Aorta (tissue), 5 donors: ENCODE measurements at regions not wholly inside any gene's neighbourhood (a gene's known extent, or its start where the extent isn't known, plus 50 kb on each side); places are given as distances from the start of the nearest gene placed in this dataset.
"Not testable (repeated sequence)": the region's sequence is repeated elsewhere in the genome, so short reads cannot be mapped to it uniquely, and the experiment has no call there.

ENCODE experiments used
- ATAC-seq: fragments of 200-7000 bp; cut with Tn5 transposase; one replicate; pipeline ENCODE4 v1.9.1; 2022; ENCODE audit warnings: moderate library complexity; ENCODE audit not compliant: low FRiP score
- DNase-seq, 2 donors: peaks; one replicate each; pipeline ENCODE4 v3.0.0-alpha.2; 2020
- H3K27ac ChIP-seq, 2 donors: one replicate each; pipeline ENCODE4 v1.5.1; 2013; ENCODE audit warnings: low read length in 2 of 2, mild to moderate bottlenecking in 2 of 2, moderate library complexity in 2 of 2, control low read depth in 1 of 2, inconsistent platforms in 1 of 2, low read depth in 1 of 2
- H3K27me3 ChIP-seq, 2 donors: one replicate each; pipeline ENCODE4 v1.6.1; 2013; ENCODE audit warnings: control low read depth in 1 of 2, low read length in 1 of 2, mild to moderate bottlenecking in 1 of 2, moderate library complexity in 1 of 2; ENCODE audit not compliant: insufficient read depth in 2 of 2, control insufficient read depth in 1 of 2
- H3K36me3 ChIP-seq, 2 donors: one replicate each; pipeline ENCODE4 v1.6.1; 2013; ENCODE audit warnings: control low read depth in 1 of 2, low read length in 1 of 2, mild to moderate bottlenecking in 1 of 2; ENCODE audit not compliant: insufficient read depth in 2 of 2, control insufficient read depth in 1 of 2
- H3K4me1 ChIP-seq, 2 donors: one replicate each; pipeline ENCODE4 v1.6.1; 2013; ENCODE audit warnings: low read length in 2 of 2, control low read depth in 1 of 2, mild to moderate bottlenecking in 1 of 2, moderate library complexity in 1 of 2; ENCODE audit not compliant: insufficient read depth in 2 of 2, control insufficient read depth in 1 of 2
- H3K4me3 ChIP-seq, 2 donors: one replicate each; pipeline ENCODE4 v1.5.1; 2013; ENCODE audit warnings: low read length in 2 of 2, control low read depth in 1 of 2, mild to moderate bottlenecking in 1 of 2
- H3K9me3 ChIP-seq: one replicate; pipeline ENCODE4 v1.6.1; 2013; ENCODE audit warnings: mild to moderate bottlenecking, low read length; ENCODE audit not compliant: control insufficient read depth
- WGBS, 2 donors: extraction: QIAGEN DNeasy Blood & Tissue Kit; methylation state at CpG; one replicate each; pipeline ENCODE4 v1.1.7; 2013; 5-methylcytosine and 5-hydroxymethylcytosine counted together
- intact Hi-C, 2 donors: fragments of 100-400 bp; cut with DNase I; formaldehyde crosslinking; loops; one replicate each; pipeline versions ENCODE4 v1.14.2 to v1.15.0; 2022
- donor health status: healthy with polysubstance abuse.
- donor health status: Bipolar disorder and iron deficiency.
- donor health status: DM: no; HTN: no; CAD: no.
- donor health status: DM: no; HTN: no; CAD: no.
- donor health status: DM: yes; HTN: yes; CAD: no.

DNA sequence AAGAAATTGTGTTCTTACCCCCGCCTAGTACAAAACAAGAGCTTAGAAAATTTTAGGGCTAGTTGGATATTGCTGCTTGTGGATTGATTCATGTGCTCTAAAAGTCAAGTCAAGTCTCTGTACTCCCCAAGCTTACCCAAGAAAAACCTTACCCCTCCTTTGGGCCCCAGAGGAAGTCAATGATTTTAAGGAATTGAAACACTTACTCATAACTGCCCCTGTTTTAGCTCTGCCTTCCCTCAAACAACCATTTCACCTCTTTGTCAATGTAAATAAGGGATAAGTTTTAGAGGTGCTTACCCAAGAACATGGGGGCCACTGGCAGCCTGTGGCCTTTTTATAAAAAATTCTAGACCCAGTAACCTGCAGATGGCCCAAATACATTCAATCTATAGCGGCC, 136.6 kb upstream of the RMP24 start:
- DNase-seq (no peak), ATAC-seq (no peak)
- H3K36me3 ChIP-seq: no peaks in the 10 kb centered on the region
- intact Hi-C loops: no loop called here
- no peaks in the 10 kb centered on the region for H3K4me1 ChIP-seq
- no peaks in the 10 kb centered on the region for H3K27me3 ChIP-seq
- H3K4me3 ChIP-seq: no peak overlapping the region
- H3K27ac ChIP-seq: no peak overlapping the region
- 91 to 92% methylated on average over 2 of the region's 2 CpGs for WGBS, 2 donors
- peaks cover 6% of the 10 kb centered on the region for H3K9me3 ChIP-seq

DNA sequence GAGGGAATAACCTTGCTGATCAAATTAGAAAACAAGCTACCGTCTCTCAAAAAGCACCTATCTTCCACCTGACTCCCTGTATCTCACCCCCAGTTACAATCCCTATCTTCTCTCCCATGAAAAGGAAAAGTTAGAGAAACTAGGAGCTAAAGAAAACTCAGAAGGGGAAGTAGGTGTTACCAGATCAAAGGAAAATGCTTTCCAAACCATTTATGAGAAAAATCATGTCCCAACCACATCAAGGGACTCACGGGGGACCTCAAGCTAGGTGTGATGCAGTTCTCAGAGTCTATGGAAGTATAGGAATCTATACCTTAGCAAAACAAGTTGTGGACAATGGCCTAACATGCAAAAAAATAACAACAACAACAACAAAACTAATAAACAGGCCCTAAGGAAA, 135.5 kb upstream of the RMP24 start:
- no peak for DNase-seq
- H3K36me3 ChIP-seq: no peaks in the 10 kb centered on the region
- peaks cover 4% of the 10 kb centered on the region for H3K9me3 ChIP-seq
- no peak overlapping the region for H3K4me3 ChIP-seq
- ATAC-seq: no peak
- no peak overlapping the region for H3K27ac ChIP-seq
- no peaks in the 10 kb centered on the region for H3K27me3 ChIP-seq
- intact Hi-C loops: no loop called here
- 85 to 87% methylated on average over 2 of the region's 2 CpGs for WGBS, 2 donors
- no peaks in the 10 kb centered on the region for H3K4me1 ChIP-seq

DNA sequence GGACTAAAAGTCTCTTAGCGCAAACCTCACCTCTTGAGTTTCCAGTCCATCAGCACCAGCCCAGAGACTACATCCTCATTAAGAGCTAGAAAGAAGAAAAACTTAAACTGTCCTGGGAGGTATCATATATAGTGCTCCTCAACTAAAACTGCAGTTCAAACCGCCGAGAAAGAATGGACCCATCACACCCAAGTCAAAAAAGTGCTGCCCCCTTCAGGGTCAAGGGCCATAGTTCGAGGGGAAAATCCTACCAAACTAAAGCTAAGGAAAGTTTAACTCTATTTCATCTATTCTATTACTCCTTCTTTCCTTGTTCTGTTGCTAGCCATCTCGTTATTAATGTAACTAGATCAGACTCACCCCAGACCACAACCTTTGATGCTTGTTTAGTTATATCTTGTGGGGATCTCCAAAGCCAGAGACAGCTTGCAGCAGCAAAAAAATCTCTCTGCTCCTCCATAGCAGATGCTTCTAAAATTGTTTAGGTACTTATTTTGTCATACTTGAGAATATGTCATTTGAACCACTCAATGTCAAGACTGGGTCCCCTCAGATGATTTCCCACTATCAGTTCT, 134.5 kb upstream of the RMP24 start:
- H3K4me3 ChIP-seq: no peak overlapping the region
- H3K9me3 ChIP-seq: peaks cover 2% of the 10 kb centered on the region
- 80 to 81% methylated on average over 5 of the region's 5 CpGs for WGBS, 2 donors
- H3K27me3 ChIP-seq: no peaks in the 10 kb centered on the region
- DNase-seq (no peak), ATAC-seq (no peak)
- intact Hi-C loops: no loop called here
- H3K4me1 ChIP-seq: no peaks in the 10 kb centered on the region
- no peak overlapping the region for H3K27ac ChIP-seq
- no peaks in the 10 kb centered on the region for H3K36me3 ChIP-seq

DNA sequence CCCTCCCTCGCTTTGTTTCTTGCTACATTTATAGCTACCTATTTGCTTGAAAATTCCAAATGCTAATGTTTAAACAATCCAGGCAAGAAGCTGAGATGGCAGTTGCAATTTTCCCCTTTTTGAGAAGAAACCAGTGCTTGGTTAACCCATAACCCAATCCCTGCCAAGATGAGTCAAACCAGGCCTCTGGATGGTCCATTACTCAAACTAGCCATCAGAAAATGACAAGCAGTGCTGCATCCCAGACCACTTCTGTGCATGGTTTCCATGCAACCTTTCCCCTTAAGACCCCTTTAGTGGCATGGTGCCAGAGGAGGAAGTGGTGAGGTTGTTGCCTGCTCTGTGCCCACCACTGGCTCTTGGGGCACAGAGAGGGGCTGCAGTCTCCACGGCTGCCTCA, 131.2 kb upstream of the RMP24 start:
- H3K27me3 ChIP-seq: no peaks in the 10 kb centered on the region
- no peaks in the 10 kb centered on the region for H3K36me3 ChIP-seq
- H3K4me3 ChIP-seq: no peak overlapping the region
- H3K27ac ChIP-seq: no peak overlapping the region
- intact Hi-C loops: no loop called here
- no peak for DNase-seq
- H3K9me3 ChIP-seq: peaks cover 2% of the 10 kb centered on the region
- no peak for ATAC-seq
- no peaks in the 10 kb centered on the region for H3K4me1 ChIP-seq
- 72 to 75% methylated on average over 2 of the region's 2 CpGs for WGBS, 2 donors

DNA sequence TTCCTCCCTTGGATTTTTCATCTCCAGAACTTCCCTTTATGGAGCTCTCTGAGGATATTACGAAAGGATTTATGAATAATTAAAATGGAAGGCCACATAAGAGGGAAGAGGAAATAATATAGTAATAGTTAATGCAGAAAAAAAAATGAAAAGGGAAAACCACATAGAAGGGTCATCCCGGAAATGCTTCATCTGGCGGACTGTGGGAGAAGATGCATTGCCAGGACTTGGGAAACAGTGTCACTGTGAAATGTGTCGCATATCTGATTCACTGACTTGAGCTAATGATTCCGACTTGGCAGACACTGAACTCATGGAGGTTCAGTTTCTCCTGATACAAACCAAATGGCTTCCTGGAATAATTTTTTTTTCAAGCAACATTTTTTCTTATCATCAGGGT, 129.9 kb upstream of the RMP24 start:
- intact Hi-C loops: no loop called here
- no peaks in the 10 kb centered on the region for H3K36me3 ChIP-seq
- DNase-seq: no peak
- H3K27ac ChIP-seq: no peak overlapping the region
- no peaks in the 10 kb centered on the region for H3K27me3 ChIP-seq
- no peaks in the 10 kb centered on the region for H3K4me1 ChIP-seq
- WGBS, 2 donors: 77% methylated on average over 5 of the region's 5 CpGs
- peaks cover 2% of the 10 kb centered on the region for H3K9me3 ChIP-seq
- H3K4me3 ChIP-seq: no peak overlapping the region
- no peak for ATAC-seq

DNA sequence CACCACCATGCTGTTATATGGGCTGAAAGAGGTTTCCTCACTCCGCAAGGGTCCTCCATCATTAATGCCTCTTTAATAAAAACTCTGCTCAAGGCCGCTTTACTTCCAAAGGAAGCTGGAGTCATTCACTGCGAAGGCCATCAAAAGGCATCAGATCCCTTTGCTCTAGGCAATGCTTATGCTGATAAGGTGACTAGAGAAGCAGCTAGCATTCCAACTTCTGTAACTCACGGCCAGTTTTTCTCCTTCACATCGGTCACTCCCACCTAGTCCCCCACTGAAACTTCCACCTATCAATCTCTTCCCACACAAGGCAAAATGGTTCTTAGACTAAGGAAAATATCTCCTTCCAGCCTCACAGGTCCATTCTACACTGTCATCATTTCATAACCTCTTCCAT, 124.2 kb upstream of the RMP24 start:
- H3K4me1 ChIP-seq, H3K27me3 ChIP-seq, DNase-seq, intact Hi-C loops, H3K27ac ChIP-seq, H3K36me3 ChIP-seq, H3K9me3 ChIP-seq, ATAC-seq, H3K4me3 ChIP-seq: not testable (repeated sequence)
- WGBS, 2 donors: 86 to 88% methylated on average over 5 of the region's 5 CpGs

DNA sequence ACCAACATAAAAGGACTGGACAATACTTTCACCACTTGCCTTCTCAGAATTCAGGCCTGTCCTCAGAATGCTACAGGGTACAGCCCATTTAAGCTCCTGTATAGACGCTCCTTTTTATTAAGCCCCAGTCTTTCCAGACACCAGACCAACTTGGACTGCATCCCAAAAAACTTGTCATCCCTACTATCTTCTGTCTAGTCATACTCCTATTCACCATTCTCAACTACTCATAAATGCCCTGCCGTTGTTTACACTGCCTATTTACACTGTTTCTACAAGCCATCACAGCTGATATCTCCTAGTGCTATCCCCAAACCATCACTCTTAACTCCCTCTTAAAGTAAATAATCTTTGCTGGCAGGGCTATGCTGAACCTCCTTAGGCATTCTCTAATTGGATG, 123.2 kb upstream of the RMP24 start:
- intact Hi-C loops, H3K27me3 ChIP-seq, DNase-seq, ATAC-seq, H3K4me1 ChIP-seq, H3K27ac ChIP-seq, H3K36me3 ChIP-seq, H3K4me3 ChIP-seq, H3K9me3 ChIP-seq: not testable (repeated sequence)
- 79 to 82% methylated on average over 2 of the region's 2 CpGs for WGBS, 2 donors

DNA sequence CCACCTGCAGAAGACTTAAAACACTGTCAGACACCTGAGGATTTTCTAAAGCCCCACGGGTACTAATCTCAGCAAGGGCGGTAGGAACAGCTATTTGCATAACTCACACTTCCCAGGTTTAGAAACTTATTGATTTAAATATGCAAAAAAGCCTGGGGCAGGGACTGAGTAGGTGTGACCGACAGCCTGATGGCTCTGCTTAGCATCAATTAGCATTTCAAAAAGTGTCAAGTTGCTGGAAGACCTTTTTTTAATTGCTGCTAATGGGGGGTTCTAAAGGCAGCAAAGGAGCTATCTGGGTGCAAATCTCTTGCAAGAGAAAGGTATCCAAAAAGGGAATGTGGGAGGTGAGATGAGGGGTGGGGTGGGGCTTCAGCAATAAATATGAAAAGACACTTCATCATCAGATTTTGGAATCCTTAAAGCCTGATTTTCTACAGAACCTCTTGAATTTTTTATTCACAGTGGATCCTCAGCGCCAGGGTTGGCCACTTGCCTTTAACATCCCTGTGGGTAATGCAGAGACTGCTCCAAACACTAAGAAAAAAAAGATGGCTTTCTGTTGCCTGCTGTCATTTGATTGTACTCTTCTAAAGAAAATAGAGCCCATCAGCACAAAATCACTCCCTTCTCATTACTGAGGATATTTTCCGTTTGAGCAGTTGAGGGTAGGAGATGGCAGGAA, 121.1 kb upstream of the RMP24 start:
- DNase-seq (no peak), ATAC-seq (no peak)
- Histone ChIP-seq H3K36me3 (no peaks in the 10 kb centered on the region), H3K9me3 (no peaks in the 10 kb centered on the region), H3K27me3 (no peaks in the 10 kb centered on the region), H3K4me3 (no peak overlapping the region), H3K4me1 (no peaks in the 10 kb centered on the region), H3K27ac (no peak overlapping the region)
- 22 to 26% methylated on average over 5 of the region's 5 CpGs for WGBS, 2 donors
- intact Hi-C loops: no loop called here

DNA sequence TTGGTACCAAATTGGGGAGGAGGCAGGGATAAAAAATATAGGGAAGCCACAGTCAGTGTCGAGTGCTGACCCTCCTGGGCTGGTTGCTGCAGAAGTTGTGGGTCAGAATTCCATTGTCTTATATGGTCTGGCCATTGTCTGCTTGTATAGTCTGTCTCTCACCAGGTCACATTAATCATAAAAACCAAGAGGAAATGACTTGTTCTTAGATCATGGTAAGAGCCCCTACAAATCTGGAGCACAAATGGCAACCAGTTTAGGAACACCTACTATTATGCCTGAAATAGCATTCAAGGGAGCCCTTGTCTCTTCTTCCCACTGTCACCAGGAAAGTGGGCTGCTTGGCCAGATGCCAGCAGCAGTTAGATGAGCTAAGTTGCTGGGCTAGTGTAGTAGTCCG, 119.7 kb upstream of the RMP24 start:
- WGBS, 2 donors: 49 to 52% methylated on average over 2 of the region's 2 CpGs
- ATAC-seq (no peak), DNase-seq (no peak)
- intact Hi-C loops: no loop called here
- Histone ChIP-seq H3K27ac (no peak overlapping the region), H3K27me3 (no peaks in the 10 kb centered on the region), H3K9me3 (no peaks in the 10 kb centered on the region), H3K36me3 (no peaks in the 10 kb centered on the region), H3K4me1 (no peaks in the 10 kb centered on the region), H3K4me3 (no peak overlapping the region)
